IPS-NIHi7 (cell line): ENCODE measurements at regions not wholly inside any gene's neighbourhood (a gene's known extent, or its start where the extent isn't known, plus 50 kb on each side); places are given as distances from the start of the nearest gene placed in this dataset.
A peak's percentile ranks its signal among the peaks of the same experiment; 100 is the strongest.

Source experiments
- DNase-seq: peaks from one replicate; pipeline ENCODE4 v3.0.0; 2012; ENCODE audit warnings: mixed read lengths; ENCODE audit errors: extremely low spot score

DNA sequence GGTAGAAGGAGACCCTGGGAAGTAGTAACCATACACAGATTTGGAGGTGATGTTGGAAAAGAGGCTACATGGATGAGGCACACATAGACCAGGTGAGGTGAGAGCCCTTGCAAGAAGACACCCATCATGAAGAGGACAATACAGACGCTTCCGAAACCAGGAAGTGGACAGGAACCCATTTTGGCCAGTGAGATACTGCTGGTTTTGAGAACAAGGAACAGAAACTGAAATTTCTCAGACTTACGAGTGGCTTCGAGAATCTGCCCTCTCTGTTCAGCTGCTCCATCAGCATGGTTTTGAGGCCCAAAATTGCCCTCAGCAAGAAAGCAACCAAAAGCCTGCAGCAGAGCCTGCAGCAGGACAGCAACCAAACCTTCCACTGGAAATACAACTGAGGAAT is 479.1 kb upstream of the NRXN1 start:
- DNase-seq: no peak

DNA sequence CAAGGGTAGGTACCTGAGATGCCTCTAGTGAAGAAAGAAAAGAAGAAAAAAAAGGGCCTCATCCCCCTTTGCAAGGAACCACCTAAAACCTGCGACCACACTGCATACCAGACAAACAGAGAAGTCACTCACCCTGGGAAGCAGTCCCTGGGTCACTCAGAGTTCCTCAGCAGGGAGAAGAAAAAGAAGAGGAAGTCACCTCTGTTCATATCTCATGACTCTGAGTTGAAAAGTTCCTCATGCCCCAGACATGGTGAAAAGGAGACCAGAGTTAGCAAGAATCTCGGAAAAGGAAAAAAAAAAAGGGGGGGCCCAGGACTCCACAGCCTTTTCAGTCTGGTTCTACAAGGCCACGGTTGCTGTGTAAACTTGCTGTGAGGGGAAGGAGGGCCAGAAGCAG is 478.4 kb upstream of the NRXN1 start:
- no peak for DNase-seq

DNA sequence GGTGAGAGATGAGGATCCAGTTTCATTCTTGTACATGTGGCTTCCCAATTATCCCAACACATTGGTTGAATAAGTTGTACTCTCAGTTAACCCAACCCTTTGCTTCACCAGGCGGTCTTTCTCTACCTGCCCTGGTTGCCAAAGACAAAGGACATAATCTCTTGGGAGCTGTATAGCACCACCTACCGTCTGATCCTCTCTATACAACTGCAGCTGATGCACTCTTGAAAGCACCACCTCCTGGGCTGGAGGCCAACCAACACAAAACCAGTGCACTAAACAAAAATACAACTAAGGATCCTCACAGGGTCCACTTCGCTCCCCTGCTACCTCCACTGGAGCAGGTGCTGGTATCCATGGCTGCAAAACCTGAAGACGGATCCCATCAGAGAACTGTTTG is 473.6 kb upstream of the NRXN1 start:
- no peak for DNase-seq

DNA sequence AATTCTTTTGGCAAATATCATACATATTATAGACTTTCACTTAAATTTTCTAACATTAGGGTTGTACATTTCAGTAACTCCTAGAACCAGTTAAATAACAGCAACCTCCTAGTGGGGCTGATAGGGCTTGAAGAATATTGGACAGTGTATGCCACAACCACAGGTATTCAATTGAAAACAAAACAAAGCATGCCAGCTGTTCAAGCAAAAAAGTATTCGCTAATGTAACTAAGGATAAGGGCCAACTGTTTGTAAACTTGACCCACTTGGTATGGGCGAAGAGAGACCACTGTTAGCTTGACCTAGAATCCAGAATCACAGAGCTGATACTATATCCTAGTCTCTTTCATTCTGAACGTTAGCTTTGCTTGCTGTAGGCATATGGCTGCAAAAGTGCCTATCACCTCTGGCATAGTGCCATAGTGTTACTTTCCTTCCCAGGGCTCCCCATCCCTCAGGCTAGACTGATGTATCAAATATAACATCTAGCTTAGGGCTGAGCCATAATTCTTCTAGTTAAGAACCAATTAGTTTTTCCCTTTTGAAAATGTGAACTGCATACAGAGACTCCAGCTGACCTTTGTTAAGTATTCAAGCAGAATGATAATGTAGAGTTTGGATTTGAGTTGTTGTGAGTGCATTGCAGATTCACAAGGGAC is 458.8 kb upstream of the NRXN1 start:
- no peak for DNase-seq

DNA sequence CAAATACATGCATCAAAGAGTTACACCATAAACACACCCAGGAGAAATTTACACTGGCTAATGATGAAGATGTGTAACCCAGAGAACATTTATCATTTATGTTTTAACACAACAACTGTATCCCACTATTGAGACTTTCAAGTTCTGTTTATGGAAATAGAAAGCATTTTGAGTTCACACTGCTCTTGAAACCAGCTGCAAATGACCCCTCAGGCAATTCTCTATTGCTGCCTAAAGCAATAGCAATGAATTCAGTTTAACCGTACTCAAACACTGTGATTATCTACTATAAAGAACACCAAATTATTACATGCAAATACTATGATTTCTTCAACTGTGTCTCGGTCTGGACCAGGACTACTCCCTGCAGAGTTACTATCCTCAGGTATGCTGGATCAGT is 452.7 kb upstream of the NRXN1 start:
- DNase-seq: no peak

DNA sequence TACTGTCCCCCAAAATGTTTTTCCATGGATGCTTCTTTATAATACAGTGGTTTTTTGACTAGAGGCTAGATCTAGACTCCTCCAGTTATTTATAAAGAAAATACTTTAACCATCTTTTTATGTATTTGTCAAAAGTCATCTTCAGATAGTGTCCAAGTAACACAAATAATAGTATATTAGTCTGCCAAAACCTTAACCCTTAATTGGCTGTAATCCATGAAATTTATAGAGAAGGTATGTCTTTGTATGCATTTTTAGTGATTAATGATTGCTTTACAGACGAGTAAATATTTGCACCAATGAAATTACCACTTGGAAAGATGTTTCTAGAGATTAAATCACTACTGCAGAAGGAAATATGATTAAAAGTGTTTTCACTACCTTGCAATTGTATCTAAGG is 451.8 kb upstream of the NRXN1 start:
- DNase-seq: no peak

DNA sequence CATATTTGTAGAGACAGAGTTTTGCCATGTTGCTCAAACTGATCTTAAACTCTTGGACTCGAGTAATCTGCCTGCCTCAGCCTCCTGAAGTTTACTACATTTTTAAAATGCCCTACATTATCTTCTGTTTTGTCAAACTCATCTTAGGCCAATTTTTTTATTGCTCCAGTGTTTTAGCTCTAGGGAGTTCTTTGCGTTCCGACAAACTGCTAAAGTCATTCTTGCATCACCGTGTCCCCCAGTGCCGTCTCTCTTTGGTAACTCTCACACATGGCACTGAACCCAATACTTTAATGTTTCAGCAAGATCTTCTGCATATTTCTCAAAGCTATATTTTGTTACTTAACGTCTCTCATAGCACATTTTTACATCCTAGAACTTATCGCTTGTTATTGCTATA is 440.9 kb upstream of the NRXN1 start:
- DNase-seq: no peak

DNA sequence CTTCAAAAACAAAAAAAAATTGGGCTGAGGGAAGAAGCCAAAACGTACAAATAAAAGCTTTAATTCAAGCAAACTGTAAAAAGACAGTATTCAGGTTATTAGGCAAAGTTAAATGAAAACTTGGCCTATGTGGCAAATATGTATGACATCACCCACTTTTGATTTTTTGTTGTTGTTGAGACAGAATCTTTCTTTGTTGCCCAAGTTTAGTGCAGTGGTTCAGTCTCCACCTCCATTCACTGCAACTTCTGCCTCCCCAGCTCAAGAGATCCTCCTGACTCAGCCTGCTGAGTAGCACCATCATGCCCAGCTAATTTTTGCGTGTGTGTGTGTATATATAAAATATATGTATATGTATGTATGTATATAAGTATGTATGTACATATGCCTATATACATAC is 440.4 kb upstream of the NRXN1 start:
- DNase-seq: no peak

- DNase-seq: no peak
Observed at GRCh38 chr2:51469102-51469501, 437.2 kb upstream of the NRXN1 start.

DNA sequence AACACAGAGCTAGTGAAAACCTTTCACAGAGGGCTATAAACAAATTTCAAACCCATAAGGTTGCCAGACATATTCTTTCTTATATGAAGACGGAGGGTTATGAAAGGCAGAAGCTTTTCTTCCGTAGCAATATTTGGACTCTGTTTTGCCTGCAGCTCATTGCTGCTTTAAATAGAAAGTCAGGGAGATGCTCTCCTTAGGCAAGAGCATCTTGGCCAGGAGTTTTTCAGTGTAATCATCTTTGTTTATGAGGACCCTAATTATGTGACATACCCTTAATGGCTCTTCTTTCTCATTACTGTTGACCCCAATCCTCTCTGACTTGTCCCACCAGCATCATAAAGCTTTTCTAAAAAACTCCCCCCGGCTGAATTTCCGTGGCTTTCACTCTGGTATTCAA is 433.4 kb upstream of the NRXN1 start:
- no peak for DNase-seq

GRCh38 chr2:51454177-51454576 is 422.2 kb upstream of the NRXN1 start:
- DNase-seq: no peak

DNA sequence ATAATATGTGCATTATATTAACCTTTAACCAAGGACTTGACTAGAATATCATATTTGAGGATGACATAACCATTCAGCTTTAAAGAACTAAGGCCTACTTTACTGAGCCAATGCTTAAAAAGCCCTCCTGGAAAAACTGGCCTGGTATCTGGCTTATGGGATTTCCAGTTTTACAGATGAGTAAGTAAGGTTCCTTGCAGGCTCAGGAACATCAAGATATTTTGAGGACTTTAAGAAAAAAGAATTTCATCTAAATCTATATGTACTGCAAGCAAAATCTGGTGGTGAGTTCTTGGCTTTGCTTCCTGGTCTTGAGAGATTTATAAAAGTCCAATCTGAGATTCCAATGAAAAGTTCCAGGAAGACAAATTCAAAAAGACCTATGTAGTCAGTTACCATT is 417.0 kb upstream of the NRXN1 start:
- DNase-seq: no peak

DNA sequence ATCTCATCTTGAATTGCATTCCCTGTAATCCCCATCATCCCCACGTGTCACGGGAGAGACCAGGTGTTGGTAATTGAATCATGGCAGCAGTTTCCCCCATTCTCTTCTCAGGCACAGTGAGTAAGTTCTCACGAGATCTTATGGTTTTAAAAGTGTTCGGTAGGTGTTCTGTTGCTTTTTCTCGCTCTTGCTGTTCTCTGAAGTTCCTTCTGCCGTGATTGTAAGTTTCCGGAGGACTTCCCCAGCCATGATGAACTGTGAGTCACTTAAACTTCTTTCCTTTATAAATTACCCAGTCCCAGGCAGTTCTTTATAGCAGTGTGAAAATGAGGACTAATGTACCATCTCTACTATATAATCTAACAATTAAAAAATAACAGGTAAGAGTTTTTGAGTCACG is 409.9 kb upstream of the NRXN1 start:
- DNase-seq: no peak

- DNase-seq: peak; percentile 58
Observed at GRCh38 chr2:51424418-51424817, 392.5 kb upstream of the NRXN1 start.

DNA sequence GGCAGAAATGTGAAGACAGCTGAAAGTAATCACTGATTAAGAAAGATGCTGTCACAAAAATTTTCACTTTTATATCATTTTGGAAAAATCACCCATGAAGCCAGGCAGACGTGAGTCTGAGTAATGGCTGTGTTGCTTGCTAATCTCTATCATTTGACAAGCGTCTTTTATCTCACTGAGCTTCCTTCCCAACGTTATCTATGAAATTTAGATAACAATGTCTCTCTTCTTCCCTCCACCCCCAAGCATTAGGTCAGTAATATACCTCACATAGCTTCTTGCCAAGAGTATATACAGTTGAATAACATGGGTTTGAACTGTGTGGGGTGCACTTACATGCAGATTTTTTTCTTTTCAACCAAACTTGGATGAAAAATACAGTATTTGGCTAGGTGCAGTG is 388.6 kb upstream of the NRXN1 start:
- DNase-seq: no peak

DNA sequence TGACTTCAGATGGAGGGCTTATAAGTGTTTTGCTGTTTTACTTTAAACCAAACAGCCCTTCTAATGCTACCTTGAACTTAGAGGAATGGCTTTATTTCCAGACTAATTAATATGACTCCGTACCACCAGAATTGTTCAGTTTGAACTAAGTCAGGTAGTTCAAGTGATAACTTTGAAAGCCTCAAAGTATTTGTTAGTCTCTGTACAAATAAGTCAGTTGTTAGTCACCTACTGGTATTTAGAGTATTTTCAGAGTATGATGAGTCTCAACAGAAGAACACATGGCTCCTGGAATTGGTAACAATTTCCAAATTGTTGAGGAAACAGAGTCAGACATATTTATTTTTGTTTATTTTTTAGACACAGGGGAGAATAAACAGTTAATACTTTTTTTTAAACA is 381.8 kb upstream of the NRXN1 start:
- DNase-seq: no peak

GRCh38 chr2:51410331-51410730 is 378.4 kb upstream of the NRXN1 start:
- no peak for DNase-seq

GRCh38 chr2:51409920-51410319 is 378.0 kb upstream of the NRXN1 start:
- no peak for DNase-seq

- no peak for DNase-seq
Observed at GRCh38 chr2:51404226-51404625, 372.3 kb upstream of the NRXN1 start.

- no peak for DNase-seq
Observed at GRCh38 chr2:51401546-51401945, 369.6 kb upstream of the NRXN1 start.

- DNase-seq: no peak
Observed at GRCh38 chr2:51387235-51387634, 355.3 kb upstream of the NRXN1 start.

- no peak for DNase-seq
Observed at GRCh38 chr2:51379997-51380396, 348.1 kb upstream of the NRXN1 start.

DNA sequence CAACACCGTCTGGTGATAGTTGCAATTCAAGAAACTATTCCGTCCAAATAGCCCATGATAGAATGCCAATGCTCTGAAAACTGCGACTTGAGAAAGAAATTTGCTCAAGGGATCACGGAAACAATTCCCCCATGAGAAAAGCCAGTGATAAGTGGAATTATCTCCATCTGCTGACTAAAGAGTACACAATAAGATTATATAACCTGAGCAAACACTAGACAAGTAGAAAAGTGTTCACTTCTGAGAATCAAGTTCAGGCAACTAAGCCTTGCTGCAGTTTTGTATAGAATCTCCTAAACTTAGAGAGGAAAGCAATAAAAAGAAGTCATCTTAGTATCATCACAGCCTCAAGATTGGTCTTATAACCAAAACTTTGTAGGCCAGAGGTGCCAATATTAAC is 336.3 kb upstream of the NRXN1 start:
- no peak for DNase-seq

DNA sequence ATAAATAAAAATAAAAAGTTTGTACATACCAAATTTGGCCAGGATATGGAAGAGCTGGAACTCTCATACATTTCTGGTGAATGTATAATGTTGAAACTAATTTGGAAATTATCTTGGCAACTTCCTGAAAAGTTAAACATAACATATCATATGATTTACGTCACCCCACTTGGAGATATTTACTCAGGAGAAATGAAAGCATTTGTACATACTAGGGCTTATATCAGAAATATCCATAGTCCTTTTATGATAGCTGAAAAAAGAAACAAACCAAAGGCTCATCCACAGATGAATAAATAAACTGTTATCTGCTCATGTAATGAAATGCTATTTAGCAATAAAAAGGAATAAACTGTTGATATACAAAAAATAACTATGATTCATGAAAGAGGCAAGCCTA is 318.2 kb upstream of the NRXN1 start:
- no peak for DNase-seq

DNA sequence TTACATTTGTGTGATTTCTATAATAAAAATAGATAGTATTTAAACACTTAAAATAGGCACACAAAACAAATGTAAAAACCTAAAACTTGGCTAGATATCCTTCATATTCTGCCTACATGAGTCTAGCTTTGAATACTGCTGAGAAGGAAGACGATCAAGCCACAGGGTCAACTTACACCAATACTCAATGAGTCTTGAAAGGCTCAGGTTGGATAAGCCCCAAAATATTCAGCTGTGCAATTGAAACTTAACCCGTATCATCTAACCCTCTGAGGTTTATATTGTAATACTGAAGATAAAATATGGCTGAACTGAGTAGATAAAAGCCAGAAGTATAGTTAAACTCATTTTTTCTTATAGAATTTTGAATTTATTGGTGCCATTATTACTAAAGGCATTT is 313.0 kb upstream of the NRXN1 start:
- DNase-seq: no peak
